ENCODE measurements at regions not wholly inside any gene's neighbourhood (a gene's known extent, or its start where the extent isn't known, plus 50 kb on each side); places are given as distances from the start of the nearest gene placed in this dataset.

- no peak for DNase-seq (ENCODE audit: low read depth)
Measured at GRCh38 chr7:46446151-46446550, 525.1 kb upstream of the IGFBP3 start.

DNA sequence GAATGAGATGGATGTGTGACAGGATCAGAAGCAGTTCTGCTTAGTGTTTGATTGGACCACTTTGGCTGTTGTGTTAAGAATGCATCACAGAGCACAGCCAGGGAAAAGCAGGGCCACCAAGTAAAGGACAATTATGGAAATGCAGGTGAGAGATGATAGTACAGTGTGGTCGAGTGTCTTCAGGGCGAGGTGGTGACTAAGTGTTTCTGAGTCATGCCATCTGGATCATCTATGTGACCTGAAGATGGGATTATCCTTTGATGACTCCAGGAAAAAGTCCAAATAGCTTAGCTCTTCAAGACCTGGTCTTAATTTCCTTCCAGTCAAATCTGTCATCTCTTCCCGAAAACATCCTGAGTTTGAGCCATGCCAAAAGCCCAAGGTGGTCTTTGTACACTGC, 523.2 kb upstream of the IGFBP3 start:
- peak; percentile 19 for DNase-seq (ENCODE audit: low read depth)

- DNase-seq (ENCODE audit: low read depth): peak; percentile 35
Measured at GRCh38 chr7:46440186-46440585, 519.1 kb upstream of the IGFBP3 start.

- no peak for DNase-seq (ENCODE audit: low read depth)
Measured at GRCh38 chr7:46432708-46433107, 511.6 kb upstream of the IGFBP3 start.

- no peak for DNase-seq (ENCODE audit: low read depth)
Measured at GRCh38 chr7:46428295-46428694, 507.2 kb upstream of the IGFBP3 start.

GRCh38 chr7:46424934-46425333, 503.9 kb upstream of the IGFBP3 start:
- DNase-seq (ENCODE audit: low read depth): no peak

DNA sequence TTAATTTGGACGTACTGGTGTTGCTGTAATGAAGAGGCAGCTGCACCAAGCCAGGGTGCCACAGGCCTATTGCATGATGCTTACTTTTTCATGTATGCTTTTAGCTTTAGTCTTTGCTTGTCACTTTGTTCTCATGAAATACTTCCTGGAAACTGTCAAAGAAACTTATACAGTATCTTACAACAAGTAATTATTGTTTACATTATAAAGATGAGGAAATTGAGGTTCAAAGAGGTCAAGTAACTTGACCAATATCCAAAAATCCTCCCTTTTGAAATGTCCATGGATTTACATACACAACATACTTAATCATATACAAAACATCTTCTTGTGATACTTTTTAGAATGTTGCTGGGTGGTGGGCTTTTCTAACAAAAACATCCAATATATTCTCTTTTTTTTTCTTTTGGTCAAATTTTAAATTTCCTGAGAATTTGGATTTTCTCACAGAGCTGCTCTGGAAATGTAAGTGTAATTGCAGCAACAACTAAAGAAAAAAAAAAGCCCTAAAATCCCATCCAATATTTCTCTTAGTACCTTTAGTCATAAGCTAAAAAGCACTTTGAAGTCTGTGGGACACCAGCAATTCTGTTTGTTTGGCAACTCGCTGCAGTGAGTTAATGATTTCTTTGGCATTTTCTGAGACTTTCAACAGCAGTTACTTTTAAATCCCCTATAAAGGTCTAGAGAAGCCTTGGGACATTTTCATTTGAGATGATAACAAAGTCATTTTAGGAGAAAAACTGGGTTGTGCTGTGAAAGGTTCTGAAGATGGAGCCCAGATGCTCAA, 500.6 kb upstream of the IGFBP3 start:
- DNase-seq (ENCODE audit: low read depth): no peak

- no peak for DNase-seq (ENCODE audit: low read depth)
Measured at GRCh38 chr7:46414946-46415345, 493.9 kb upstream of the IGFBP3 start.

DNA sequence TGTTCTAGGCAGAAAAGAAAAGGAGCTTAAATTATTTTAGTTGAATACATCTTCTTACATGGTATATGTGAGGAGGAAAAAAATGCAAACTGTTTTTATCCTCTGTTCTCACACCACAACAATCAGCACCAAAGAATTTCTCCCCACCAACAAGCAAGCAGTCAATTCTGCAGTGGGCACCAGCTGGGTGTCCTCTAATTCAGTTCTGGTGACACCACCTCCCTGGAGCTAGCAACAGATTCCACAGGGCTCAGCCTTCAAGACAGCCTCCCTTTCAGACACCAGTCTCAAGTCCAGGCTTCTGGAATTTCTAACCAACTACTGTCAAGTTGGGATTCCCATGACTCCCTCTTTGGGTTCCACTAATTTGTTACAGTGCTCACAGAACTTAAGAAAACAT, 490.2 kb upstream of the IGFBP3 start:
- no peak for DNase-seq (ENCODE audit: low read depth)

GRCh38 chr7:46407125-46407524, 486.1 kb upstream of the IGFBP3 start:
- no peak for DNase-seq (ENCODE audit: low read depth)

DNA sequence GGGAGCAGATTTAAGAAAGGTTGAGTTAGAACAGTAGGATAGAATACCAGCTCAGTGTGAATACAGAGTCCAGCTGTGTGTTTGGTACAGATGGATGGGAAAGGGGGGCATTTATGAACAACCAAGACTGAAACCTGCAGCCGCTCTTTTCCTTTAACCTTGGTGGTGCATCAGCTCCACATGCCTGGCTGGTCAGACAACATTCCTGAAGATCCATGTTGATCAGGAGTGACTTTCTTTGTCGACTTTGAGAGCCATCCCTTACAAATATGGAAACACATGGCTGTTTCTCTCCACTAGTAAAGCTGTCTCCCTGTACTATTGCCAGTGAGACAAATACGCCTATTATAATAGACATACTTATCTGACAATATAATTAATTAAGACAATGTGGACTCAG, 476.5 kb upstream of the IGFBP3 start:
- DNase-seq (ENCODE audit: low read depth): no peak

GRCh38 chr7:46396481-46396880, 475.4 kb upstream of the IGFBP3 start:
- DNase-seq (ENCODE audit: low read depth): no peak

- no peak for DNase-seq (ENCODE audit: low read depth)
Measured at GRCh38 chr7:46393142-46393541, 472.1 kb upstream of the IGFBP3 start.

GRCh38 chr7:46391231-46392201, 470.4 kb upstream of the IGFBP3 start:
- no peak for DNase-seq (ENCODE audit: low read depth)

- DNase-seq (ENCODE audit: low read depth): no peak
Measured at GRCh38 chr7:46390042-46390441, 469.0 kb upstream of the IGFBP3 start.

GRCh38 chr7:46389146-46389545, 468.1 kb upstream of the IGFBP3 start:
- no peak for DNase-seq (ENCODE audit: low read depth)

GRCh38 chr7:46387646-46388045, 466.6 kb upstream of the IGFBP3 start:
- no peak for DNase-seq (ENCODE audit: low read depth)

- DNase-seq (ENCODE audit: low read depth): peak; percentile 23
Measured at GRCh38 chr7:46386428-46387399, 465.6 kb upstream of the IGFBP3 start.

DNA sequence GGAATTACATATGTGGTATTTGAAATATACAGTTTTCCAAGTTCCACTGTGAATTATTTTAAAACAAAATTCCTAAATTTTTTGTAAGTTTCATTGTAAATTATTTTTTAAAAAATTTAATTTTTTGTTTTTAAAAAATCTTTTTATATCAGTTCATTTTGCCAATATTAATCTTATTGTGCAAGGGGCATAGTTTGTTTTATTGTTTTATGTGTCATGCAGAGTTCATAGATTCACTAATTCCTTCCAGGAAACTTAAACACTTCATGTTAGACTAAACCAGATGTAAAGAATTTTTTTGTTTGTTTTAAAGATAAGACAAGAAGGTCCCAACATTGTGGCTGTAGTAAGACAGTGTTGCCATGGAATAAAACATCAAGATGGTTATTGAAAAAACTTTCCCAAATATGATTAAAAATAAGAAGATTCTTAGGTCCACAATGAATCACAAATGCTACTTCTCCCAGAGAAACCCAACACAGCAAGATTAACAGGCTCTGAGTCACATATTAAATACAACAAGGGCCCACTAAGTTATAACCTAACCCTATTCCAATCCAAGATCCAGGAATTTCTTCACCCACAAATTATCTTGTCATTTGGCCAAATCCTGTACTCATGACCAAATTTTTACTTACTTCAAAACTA, 464.7 kb upstream of the IGFBP3 start:
- peak; percentile 80 for DNase-seq (ENCODE audit: low read depth)

DNA sequence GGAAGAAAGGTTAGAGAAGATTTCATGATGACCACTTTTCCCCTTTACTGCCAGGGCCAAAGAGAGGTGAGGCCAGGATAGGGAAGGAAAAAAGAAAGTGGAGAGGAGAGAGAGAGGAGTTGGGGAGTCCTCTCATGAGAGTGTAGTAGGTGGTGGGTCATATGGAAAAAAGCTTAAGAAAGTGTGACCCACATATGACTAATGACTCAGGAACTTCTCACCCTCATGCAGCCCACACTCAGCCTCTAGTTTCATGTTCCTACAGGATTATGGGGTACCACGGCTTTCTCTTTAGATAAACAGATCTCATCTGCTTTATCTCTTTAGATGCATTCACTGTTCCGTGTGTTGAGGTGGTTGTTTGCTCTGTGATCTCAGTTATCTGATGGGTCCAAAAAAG, 462.5 kb upstream of the IGFBP3 start:
- DNase-seq (ENCODE audit: low read depth): peak; percentile 76
